DMS153 (cell line): ENCODE measurements at regions not wholly inside any gene's neighbourhood (a gene's known extent, or its start where the extent isn't known, plus 50 kb on each side); places are given as distances from the start of the nearest gene placed in this dataset.

ENCODE experiments used
- DNase-seq: peaks from one replicate; lab custom pipeline; 2025; lab: John Stamatoyannopoulos, UW

- DNase-seq, result no peak
Measured at GRCh38 chr10:105545101-105545500, 904.0 kb downstream of the SORCS3 start.

- no peak for DNase-seq
Measured at GRCh38 chr10:105540381-105540780, 899.3 kb downstream of the SORCS3 start.

GRCh38 chr10:105538874-105539273 is 897.8 kb downstream of the SORCS3 start:
- DNase-seq, result no peak

GRCh38 chr10:105535478-105535877 is 894.4 kb downstream of the SORCS3 start:
- no peak for DNase-seq

- no peak for DNase-seq
Measured at GRCh38 chr10:105534086-105534485, 893.0 kb downstream of the SORCS3 start.

- no peak for DNase-seq
Measured at GRCh38 chr10:105516511-105516910, 875.4 kb downstream of the SORCS3 start.

GRCh38 chr10:105514106-105514505 is 873.0 kb downstream of the SORCS3 start:
- no peak for DNase-seq

GRCh38 chr10:105509517-105509916 is 868.4 kb downstream of the SORCS3 start:
- no peak for DNase-seq

- no peak for DNase-seq
Measured at GRCh38 chr10:105506262-105506661, 865.2 kb downstream of the SORCS3 start.

- DNase-seq, result no peak
Measured at GRCh38 chr10:105503714-105504113, 862.6 kb downstream of the SORCS3 start.

GRCh38 chr10:105502058-105502457 is 861.0 kb downstream of the SORCS3 start:
- no peak for DNase-seq

- no peak for DNase-seq
Measured at GRCh38 chr10:105494944-105495343, 853.9 kb downstream of the SORCS3 start.

GRCh38 chr10:105494303-105494702 is 853.2 kb downstream of the SORCS3 start:
- no peak for DNase-seq

- DNase-seq, result no peak
Measured at GRCh38 chr10:105473170-105473569, 832.1 kb downstream of the SORCS3 start.

GRCh38 chr10:105468759-105469158 is 827.7 kb downstream of the SORCS3 start:
- DNase-seq, result no peak

GRCh38 chr10:105466521-105466920 is 825.4 kb downstream of the SORCS3 start:
- DNase-seq, result no peak

GRCh38 chr10:105434970-105435369 is 793.9 kb downstream of the SORCS3 start:
- no peak for DNase-seq

- no peak for DNase-seq
Measured at GRCh38 chr10:105413997-105414396, 772.9 kb downstream of the SORCS3 start.

GRCh38 chr10:105409370-105409769 is 768.3 kb downstream of the SORCS3 start:
- DNase-seq, result no peak

GRCh38 chr10:105406488-105406887 is 765.4 kb downstream of the SORCS3 start:
- DNase-seq, result no peak

- no peak for DNase-seq
Measured at GRCh38 chr10:105398202-105398601, 757.1 kb downstream of the SORCS3 start.

GRCh38 chr10:105391670-105392351 is 750.7 kb downstream of the SORCS3 start:
- DNase-seq, result no peak

- DNase-seq, result no peak
Measured at GRCh38 chr10:105387971-105388370, 746.9 kb downstream of the SORCS3 start.

GRCh38 chr10:105383978-105384377 is 742.9 kb downstream of the SORCS3 start:
- DNase-seq, result no peak
